Globus pallidus (tissue), 1 donor: ENCODE measurements at regions not wholly inside any gene's neighbourhood (a gene's known extent, or its start where the extent isn't known, plus 50 kb on each side); places are given as distances from the start of the nearest gene placed in this dataset.

Experiments used
- DNase-seq: peaks from one replicate; pipeline ENCODE4 v3.0.0-alpha.2; 2015; ENCODE audit warnings: low spot score

- DNase-seq, result no peak
Observed at GRCh38 chr14:101193845-101194372, 290.4 kb upstream of the RTL1 start.

GRCh38 chr14:101194373-101195308 lies 291.1 kb upstream of the RTL1 start:
- no peak for DNase-seq

- DNase-seq, result no peak
Observed at GRCh38 chr14:101195309-101195901, 291.9 kb upstream of the RTL1 start.

GRCh38 chr14:101196051-101196712 lies 292.7 kb upstream of the RTL1 start:
- DNase-seq, result no peak

GRCh38 chr14:101196795-101197590 lies 293.5 kb upstream of the RTL1 start:
- no peak for DNase-seq

GRCh38 chr14:101197595-101198397 lies 294.3 kb upstream of the RTL1 start:
- DNase-seq, result no peak

GRCh38 chr14:101198398-101199027 lies 295.0 kb upstream of the RTL1 start:
- no peak for DNase-seq

GRCh38 chr14:101199028-101199770 lies 295.7 kb upstream of the RTL1 start:
- no peak for DNase-seq

GRCh38 chr14:101200008-101200649 lies 296.6 kb upstream of the RTL1 start:
- DNase-seq, result no peak

- DNase-seq, result no peak
Observed at GRCh38 chr14:101200650-101201516, 297.4 kb upstream of the RTL1 start.

GRCh38 chr14:101201535-101202151 lies 298.1 kb upstream of the RTL1 start:
- no peak for DNase-seq

GRCh38 chr14:101202627-101203404 lies 299.3 kb upstream of the RTL1 start:
- DNase-seq, result no peak

- no peak for DNase-seq
Observed at GRCh38 chr14:101206556-101206955, 303.0 kb upstream of the RTL1 start.

- DNase-seq, result no peak
Observed at GRCh38 chr14:101207041-101207440, 303.5 kb upstream of the RTL1 start.

GRCh38 chr14:101207897-101208296 lies 304.4 kb upstream of the RTL1 start:
- DNase-seq, result no peak

- no peak for DNase-seq
Observed at GRCh38 chr14:101209594-101209993, 306.1 kb upstream of the RTL1 start.

- DNase-seq, result no peak
Observed at GRCh38 chr14:101215266-101215665, 311.7 kb upstream of the RTL1 start.
